HEK293 (cell line): ENCODE measurements at regions not wholly inside any gene's neighbourhood (a gene's known extent, or its start where the extent isn't known, plus 50 kb on each side); places are given as distances from the start of the nearest gene placed in this dataset.

ENCODE experiments used
- KLF10 ChIP-seq: fragments of 450-650 bp; IDR thresholded peaks from 2 replicates; pipeline ENCODE4 v1.5.1; 2018; ENCODE audit warnings: missing biosample characterization, mild to moderate bottlenecking, missing genetic modification characterization
- KLF16 ChIP-seq: fragments of 450-650 bp; formaldehyde crosslinking; IDR thresholded peaks from 2 replicates; pipeline ENCODE4 v1.5.1; 2017; ENCODE audit warnings: missing biosample characterization, missing genetic modification characterization
- SCRT1 ChIP-seq: fragments of 450-650 bp; formaldehyde crosslinking; IDR thresholded peaks from 2 replicates; pipeline ENCODE4 v1.5.1; 2016; ENCODE audit warnings: missing biosample characterization, missing genetic modification characterization, borderline replicate concordance
- SP2 ChIP-seq: fragments of 450-650 bp; formaldehyde crosslinking; IDR thresholded peaks from 2 replicates; pipeline ENCODE4 v1.5.1; 2016; ENCODE audit warnings: missing biosample characterization, missing genetic modification characterization
- WT1 ChIP-seq: fragments of 450-650 bp; formaldehyde crosslinking; IDR thresholded peaks from 2 replicates; pipeline ENCODE4 v1.5.1; 2016; ENCODE audit warnings: missing biosample characterization, missing genetic modification characterization
- ZFP3 ChIP-seq: fragments of 450-650 bp; formaldehyde crosslinking; IDR thresholded peaks from 2 replicates; pipeline ENCODE4 v1.5.1; 2016; ENCODE audit warnings: low read depth, missing biosample characterization, missing genetic modification characterization
- ZNF132 ChIP-seq: fragments of 450-650 bp; formaldehyde crosslinking; IDR thresholded peaks from 2 replicates; pipeline ENCODE4 v1.5.1; 2017; ENCODE audit warnings: missing biosample characterization, missing genetic modification characterization, borderline replicate concordance
- ZNF169 ChIP-seq: fragments of 450-650 bp; formaldehyde crosslinking; IDR thresholded peaks from 2 replicates; pipeline ENCODE4 v1.5.1; 2016; ENCODE audit warnings: missing biosample characterization, missing genetic modification characterization
- ZNF2 ChIP-seq: fragments of 450-650 bp; formaldehyde crosslinking; IDR thresholded peaks from 2 replicates; pipeline ENCODE4 v1.5.1; 2016; ENCODE audit warnings: missing biosample characterization, missing genetic modification characterization
- ZNF292 ChIP-seq: fragments of 450-650 bp; formaldehyde crosslinking; IDR thresholded peaks from 2 replicates; pipeline ENCODE4 v1.5.1; 2016; ENCODE audit warnings: low read depth, missing biosample characterization, missing genetic modification characterization, borderline replicate concordance
- ZNF560 ChIP-seq: fragments of 450-650 bp; formaldehyde crosslinking; IDR thresholded peaks from 2 replicates; pipeline ENCODE4 v1.5.1; 2017; ENCODE audit warnings: missing biosample characterization, missing genetic modification characterization, borderline replicate concordance
- ZNF610 ChIP-seq: fragments of 450-650 bp; formaldehyde crosslinking; IDR thresholded peaks from 2 replicates; pipeline ENCODE4 v1.5.1; 2016; ENCODE audit warnings: missing biosample characterization, missing genetic modification characterization, borderline replicate concordance
- ZNF658 ChIP-seq: fragments of 450-650 bp; formaldehyde crosslinking; IDR thresholded peaks from 2 replicates; pipeline ENCODE4; 2016; ENCODE audit warnings: missing biosample characterization, missing genetic modification characterization
- ZNF843 ChIP-seq: fragments of 450-650 bp; formaldehyde crosslinking; IDR thresholded peaks from 2 replicates; pipeline ENCODE4 v1.5.1; 2016; ENCODE audit warnings: missing biosample characterization, missing genetic modification characterization
- TF ChIP-seq, protein P1 (sequence below): fragments of 450-650 bp; formaldehyde crosslinking; IDR thresholded peaks from 2 replicates; pipeline ENCODE4 v1.5.1; 2016; ENCODE audit warnings: missing biosample characterization, missing genetic modification characterization
- TF ChIP-seq, protein P2 (sequence below): fragments of 450-650 bp; formaldehyde crosslinking; IDR thresholded peaks from 2 replicates; pipeline ENCODE4 v1.5.1; 2016; ENCODE audit warnings: missing biosample characterization, missing genetic modification characterization
- TF ChIP-seq, protein P3 (sequence below): fragments of 450-650 bp; formaldehyde crosslinking; IDR thresholded peaks from 2 replicates; pipeline ENCODE4 v1.5.1; 2016; ENCODE audit warnings: missing biosample characterization, missing genetic modification characterization
- TF ChIP-seq, protein P4 (sequence below): fragments of 450-650 bp; formaldehyde crosslinking; IDR thresholded peaks from 2 replicates; pipeline ENCODE4 v1.5.1; 2016; ENCODE audit warnings: missing biosample characterization, missing genetic modification characterization
- TF ChIP-seq, protein P5 (sequence below): fragments of 450-650 bp; formaldehyde crosslinking; IDR thresholded peaks from 2 replicates; pipeline ENCODE4 v1.5.1; 2016; ENCODE audit warnings: missing biosample characterization, missing genetic modification characterization

DNA sequence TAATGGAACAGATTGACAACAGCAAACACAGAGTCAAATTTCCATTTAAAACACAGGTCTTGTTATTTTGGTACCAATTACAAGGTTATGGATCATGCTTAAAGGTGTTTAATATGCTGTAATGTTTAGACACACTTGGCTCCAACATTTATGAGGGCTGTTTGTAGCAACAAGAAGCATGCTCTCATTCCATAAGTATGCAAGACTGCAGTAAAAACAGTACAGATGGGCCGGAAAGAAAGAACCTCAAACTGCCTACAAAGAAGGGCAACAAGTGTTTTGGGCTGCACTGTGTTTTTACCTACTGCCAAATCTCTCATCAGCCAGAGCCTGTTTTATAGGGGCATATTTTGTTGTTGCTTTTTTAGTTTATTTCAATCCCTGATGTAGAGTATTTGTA, 100.5 kb upstream of the HS3ST3A1 start (continued):
- TF ChIP-seq, protein P1, sequence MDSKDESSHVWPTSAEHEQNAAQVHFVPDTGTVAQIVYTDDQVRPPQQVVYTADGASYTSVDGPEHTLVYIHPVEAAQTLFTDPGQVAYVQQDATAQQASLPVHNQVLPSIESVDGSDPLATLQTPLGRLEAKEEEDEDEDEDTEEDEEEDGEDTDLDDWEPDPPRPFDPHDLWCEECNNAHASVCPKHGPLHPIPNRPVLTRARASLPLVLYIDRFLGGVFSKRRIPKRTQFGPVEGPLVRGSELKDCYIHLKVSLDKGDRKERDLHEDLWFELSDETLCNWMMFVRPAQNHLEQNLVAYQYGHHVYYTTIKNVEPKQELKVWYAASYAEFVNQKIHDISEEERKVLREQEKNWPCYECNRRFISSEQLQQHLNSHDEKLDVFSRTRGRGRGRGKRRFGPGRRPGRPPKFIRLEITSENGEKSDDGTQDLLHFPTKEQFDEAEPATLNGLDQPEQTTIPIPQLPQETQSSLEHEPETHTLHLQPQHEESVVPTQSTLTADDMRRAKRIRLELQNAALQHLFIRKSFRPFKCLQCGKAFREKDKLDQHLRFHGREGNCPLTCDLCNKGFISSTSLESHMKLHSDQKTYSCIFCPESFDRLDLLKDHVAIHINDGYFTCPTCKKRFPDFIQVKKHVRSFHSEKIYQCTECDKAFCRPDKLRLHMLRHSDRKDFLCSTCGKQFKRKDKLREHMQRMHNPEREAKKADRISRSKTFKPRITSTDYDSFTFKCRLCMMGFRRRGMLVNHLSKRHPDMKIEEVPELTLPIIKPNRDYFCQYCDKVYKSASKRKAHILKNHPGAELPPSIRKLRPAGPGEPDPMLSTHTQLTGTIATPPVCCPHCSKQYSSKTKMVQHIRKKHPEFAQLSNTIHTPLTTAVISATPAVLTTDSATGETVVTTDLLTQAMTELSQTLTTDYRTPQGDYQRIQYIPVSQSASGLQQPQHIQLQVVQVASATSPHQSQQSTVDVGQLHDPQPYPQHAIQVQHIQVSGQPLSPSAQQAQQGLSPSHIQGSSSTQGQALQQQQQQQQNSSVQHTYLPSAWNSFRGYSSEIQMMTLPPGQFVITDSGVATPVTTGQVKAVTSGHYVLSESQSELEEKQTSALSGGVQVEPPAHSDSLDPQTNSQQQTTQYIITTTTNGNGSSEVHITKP (tag by site-specific recombination), result no peak
- TF ChIP-seq KLF10 (tag by site-specific recombination) (no peak), ZNF292 (tag by site-specific recombination) (no peak), WT1 (tag by site-specific recombination) (no peak), ZNF560 (tag by site-specific recombination) (no peak), SCRT1 (tag by site-specific recombination) (peak; percentile 36; the same call in 1 of the 2 replicates), ZNF169 (tag by site-specific recombination) (no peak), ZNF132 (tag by site-specific recombination) (no peak), ZNF610 (tag by site-specific recombination) (no peak), ZFP3 (no peak), ZNF658 (tag by site-specific recombination) (no peak), ZNF2 (no peak), SP2 (tag by site-specific recombination) (no peak), ZNF843 (0 out of 2 replicates have a peak, but pooled peaks have one; percentile 17), KLF16 (tag by site-specific recombination) (no peak)
- TF ChIP-seq, protein P2, sequence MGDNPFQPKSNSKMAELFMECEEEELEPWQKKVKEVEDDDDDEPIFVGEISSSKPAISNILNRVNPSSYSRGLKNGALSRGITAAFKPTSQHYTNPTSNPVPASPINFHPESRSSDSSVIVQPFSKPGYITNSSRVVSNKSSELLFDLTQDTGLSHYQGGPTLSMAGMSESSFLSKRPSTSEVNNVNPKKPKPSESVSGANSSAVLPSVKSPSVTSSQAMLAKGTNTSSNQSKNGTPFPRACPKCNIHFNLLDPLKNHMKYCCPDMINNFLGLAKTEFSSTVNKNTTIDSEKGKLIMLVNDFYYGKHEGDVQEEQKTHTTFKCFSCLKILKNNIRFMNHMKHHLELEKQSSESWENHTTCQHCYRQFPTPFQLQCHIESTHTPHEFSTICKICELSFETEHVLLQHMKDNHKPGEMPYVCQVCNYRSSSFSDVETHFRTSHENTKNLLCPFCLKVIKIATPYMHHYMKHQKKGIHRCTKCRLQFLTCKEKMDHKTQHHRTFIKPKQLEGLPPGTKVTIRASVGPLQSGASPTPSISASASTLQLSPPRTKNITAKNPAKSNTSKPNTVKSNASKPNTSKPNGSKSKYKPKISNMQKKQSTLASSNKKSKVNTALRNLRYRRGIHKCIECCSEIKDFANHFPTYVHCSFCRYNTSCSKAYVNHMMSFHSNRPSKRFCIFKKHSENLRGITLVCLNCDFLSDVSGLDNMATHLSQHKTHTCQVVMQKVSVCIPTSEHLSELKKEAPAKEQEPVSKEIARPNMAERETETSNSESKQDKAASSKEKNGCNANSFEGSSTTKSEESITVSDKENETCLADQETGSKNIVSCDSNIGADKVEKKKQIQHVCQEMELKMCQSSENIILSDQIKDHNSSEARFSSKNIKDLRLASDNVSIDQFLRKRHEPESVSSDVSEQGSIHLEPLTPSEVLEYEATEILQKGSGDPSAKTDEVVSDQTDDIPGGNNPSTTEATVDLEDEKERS (tag by site-specific recombination), result no peak
- TF ChIP-seq, protein P3, sequence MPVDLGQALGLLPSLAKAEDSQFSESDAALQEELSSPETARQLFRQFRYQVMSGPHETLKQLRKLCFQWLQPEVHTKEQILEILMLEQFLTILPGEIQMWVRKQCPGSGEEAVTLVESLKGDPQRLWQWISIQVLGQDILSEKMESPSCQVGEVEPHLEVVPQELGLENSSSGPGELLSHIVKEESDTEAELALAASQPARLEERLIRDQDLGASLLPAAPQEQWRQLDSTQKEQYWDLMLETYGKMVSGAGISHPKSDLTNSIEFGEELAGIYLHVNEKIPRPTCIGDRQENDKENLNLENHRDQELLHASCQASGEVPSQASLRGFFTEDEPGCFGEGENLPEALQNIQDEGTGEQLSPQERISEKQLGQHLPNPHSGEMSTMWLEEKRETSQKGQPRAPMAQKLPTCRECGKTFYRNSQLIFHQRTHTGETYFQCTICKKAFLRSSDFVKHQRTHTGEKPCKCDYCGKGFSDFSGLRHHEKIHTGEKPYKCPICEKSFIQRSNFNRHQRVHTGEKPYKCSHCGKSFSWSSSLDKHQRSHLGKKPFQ (tag by site-specific recombination), result no peak
- TF ChIP-seq, protein P4, sequence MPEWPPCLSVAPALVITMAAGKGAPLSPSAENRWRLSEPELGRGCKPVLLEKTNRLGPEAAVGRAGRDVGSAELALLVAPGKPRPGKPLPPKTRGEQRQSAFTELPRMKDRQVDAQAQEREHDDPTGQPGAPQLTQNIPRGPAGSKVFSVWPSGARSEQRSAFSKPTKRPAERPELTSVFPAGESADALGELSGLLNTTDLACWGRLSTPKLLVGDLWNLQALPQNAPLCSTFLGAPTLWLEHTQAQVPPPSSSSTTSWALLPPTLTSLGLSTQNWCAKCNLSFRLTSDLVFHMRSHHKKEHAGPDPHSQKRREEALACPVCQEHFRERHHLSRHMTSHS (tag by site-specific recombination), result no peak
- TF ChIP-seq, protein P5, sequence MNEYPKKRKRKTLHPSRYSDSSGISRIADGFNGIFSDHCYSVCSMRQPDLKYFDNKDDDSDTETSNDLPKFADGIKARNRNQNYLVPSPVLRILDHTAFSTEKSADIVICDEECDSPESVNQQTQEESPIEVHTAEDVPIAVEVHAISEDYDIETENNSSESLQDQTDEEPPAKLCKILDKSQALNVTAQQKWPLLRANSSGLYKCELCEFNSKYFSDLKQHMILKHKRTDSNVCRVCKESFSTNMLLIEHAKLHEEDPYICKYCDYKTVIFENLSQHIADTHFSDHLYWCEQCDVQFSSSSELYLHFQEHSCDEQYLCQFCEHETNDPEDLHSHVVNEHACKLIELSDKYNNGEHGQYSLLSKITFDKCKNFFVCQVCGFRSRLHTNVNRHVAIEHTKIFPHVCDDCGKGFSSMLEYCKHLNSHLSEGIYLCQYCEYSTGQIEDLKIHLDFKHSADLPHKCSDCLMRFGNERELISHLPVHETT (tag by site-specific recombination), result no peak
